Ishikawa (cell line): ENCODE measurements at regions not wholly inside any gene's neighbourhood (a gene's known extent, or its start where the extent isn't known, plus 50 kb on each side); places are given as distances from the start of the nearest gene placed in this dataset.

Experiments
- CEBPB ChIP-seq: IDR thresholded peaks from 2 replicates; pipeline ENCODE4 v1.6.1; 2012
- CREB1 ChIP-seq: IDR thresholded peaks from 2 replicates; pipeline ENCODE4 v1.6.1; 2012; ENCODE audit warnings: low read depth
- EGR1 ChIP-seq: IDR thresholded peaks from 2 replicates; pipeline ENCODE4 v1.6.1; 2012
- EP300 ChIP-seq: IDR thresholded peaks from 2 replicates; pipeline ENCODE4 v1.6.1; 2012; ENCODE audit warnings: borderline replicate concordance
- FOXM1 ChIP-seq: IDR thresholded peaks from 2 replicates; pipeline ENCODE4 v1.6.1; 2012; ENCODE audit warnings: low read depth, borderline replicate concordance
- NFIC ChIP-seq: IDR thresholded peaks from 2 replicates; pipeline ENCODE4 v1.6.1; 2012
- RAD21 ChIP-seq: IDR thresholded peaks from 2 replicates; pipeline ENCODE4 v1.6.1; 2012; ENCODE audit warnings: low read depth
- TAF1 ChIP-seq: IDR thresholded peaks from 2 replicates; pipeline ENCODE4 v1.6.1; 2012; ENCODE audit warnings: low read depth, mild to moderate bottlenecking
- TCF12 ChIP-seq: IDR thresholded peaks from 2 replicates; pipeline ENCODE4 v1.6.1; 2012; ENCODE audit warnings: low read depth
- TEAD4 ChIP-seq: IDR thresholded peaks from 2 replicates; pipeline ENCODE4 v1.6.1; 2012
- YY1 ChIP-seq: IDR thresholded peaks from 2 replicates; pipeline ENCODE4 v1.6.1; 2012; ENCODE audit warnings: low read depth
- ZBTB7A ChIP-seq: IDR thresholded peaks from 2 replicates; pipeline ENCODE4 v1.6.1; 2012; ENCODE audit warnings: low read depth
- TF ChIP-seq, protein P1 (sequence below): IDR thresholded peaks from 2 replicates; pipeline ENCODE4 v1.6.1; 2012
- TF ChIP-seq, protein P2 (sequence below): IDR thresholded peaks from 2 replicates; pipeline ENCODE4 v1.6.1; 2012
- TF ChIP-seq, protein P3 (sequence below): IDR thresholded peaks from 2 replicates; pipeline ENCODE4 v1.6.1; 2012; ENCODE audit warnings: low read depth, mild to moderate bottlenecking

DNA sequence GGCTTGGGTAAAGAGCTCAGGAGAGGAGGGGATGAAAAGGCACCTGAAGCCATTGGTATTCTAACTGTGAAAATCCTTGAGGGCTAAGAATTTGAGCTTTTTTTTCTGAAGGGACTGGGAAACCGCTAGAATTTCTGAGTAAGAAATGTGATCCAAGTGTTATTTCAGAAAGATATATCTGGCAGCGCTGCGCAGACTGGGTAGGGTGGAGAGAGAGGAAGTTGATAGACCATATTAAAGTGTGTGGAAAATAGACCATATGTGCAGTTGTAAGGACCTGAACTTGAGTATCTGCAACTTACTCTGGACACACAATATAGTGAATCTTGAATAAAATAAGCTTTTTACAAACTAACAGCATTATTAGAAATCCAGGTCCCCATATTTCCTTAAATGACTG is 427.4 kb downstream of the NDFIP2 start:
- TF ChIP-seq NFIC = no peak
- TF ChIP-seq, protein P1, sequence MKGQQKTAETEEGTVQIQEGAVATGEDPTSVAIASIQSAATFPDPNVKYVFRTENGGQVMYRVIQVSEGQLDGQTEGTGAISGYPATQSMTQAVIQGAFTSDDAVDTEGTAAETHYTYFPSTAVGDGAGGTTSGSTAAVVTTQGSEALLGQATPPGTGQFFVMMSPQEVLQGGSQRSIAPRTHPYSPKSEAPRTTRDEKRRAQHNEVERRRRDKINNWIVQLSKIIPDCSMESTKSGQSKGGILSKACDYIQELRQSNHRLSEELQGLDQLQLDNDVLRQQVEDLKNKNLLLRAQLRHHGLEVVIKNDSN = no peak

DNA sequence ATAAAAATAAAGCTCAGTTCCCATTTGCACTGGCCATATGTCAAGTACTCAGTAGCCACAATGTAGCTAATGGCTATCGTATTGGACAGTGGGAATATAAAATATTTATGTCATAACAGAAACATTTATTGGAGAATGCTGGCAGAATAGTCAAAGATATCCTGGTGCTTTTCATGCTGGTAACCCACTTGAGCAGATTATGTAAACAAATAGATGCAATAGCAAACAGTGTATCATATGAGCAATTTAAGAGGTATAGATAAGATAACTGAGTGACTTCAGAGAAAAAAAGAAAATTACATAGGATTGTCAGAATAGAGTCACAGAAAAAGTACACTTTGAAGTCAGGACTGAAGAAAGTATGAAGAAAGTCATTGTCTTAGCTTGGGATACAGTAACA is 426.6 kb downstream of the NDFIP2 start:
- TF ChIP-seq TAF1 (no peak), EP300 (no peak), YY1 (no peak), ZBTB7A (no peak), NFIC (no peak), CEBPB (no peak), FOXM1 (no peak), TCF12 (no peak), TEAD4 (no peak), EGR1 (no peak), CREB1 (no peak), RAD21 (no peak)
- TF ChIP-seq, protein P2, sequence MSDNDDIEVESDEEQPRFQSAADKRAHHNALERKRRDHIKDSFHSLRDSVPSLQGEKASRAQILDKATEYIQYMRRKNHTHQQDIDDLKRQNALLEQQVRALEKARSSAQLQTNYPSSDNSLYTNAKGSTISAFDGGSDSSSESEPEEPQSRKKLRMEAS = no peak
- TF ChIP-seq, protein P1 = no peak
- TF ChIP-seq, protein P3, sequence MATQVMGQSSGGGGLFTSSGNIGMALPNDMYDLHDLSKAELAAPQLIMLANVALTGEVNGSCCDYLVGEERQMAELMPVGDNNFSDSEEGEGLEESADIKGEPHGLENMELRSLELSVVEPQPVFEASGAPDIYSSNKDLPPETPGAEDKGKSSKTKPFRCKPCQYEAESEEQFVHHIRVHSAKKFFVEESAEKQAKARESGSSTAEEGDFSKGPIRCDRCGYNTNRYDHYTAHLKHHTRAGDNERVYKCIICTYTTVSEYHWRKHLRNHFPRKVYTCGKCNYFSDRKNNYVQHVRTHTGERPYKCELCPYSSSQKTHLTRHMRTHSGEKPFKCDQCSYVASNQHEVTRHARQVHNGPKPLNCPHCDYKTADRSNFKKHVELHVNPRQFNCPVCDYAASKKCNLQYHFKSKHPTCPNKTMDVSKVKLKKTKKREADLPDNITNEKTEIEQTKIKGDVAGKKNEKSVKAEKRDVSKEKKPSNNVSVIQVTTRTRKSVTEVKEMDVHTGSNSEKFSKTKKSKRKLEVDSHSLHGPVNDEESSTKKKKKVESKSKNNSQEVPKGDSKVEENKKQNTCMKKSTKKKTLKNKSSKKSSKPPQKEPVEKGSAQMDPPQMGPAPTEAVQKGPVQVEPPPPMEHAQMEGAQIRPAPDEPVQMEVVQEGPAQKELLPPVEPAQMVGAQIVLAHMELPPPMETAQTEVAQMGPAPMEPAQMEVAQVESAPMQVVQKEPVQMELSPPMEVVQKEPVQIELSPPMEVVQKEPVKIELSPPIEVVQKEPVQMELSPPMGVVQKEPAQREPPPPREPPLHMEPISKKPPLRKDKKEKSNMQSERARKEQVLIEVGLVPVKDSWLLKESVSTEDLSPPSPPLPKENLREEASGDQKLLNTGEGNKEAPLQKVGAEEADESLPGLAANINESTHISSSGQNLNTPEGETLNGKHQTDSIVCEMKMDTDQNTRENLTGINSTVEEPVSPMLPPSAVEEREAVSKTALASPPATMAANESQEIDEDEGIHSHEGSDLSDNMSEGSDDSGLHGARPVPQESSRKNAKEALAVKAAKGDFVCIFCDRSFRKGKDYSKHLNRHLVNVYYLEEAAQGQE = no peak

DNA sequence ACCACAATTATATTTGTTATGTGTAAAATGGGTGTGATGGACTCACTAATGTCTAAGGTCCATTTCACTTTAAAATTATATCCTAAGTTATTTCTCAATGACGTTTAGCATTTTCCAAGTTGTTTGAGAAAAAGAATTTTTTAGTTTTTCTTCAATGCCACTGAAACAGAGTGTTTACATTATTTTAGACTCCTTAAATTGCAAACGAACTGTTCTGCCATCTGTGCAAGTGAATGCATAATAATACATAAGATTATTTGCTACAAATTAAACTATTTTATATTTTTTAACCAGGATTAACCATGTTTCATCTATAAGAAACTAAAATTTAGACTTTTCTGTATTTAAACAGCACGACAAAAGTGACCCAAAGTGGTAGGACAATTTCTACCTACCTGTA is 425.4 kb downstream of the NDFIP2 start:
- TF ChIP-seq CREB1 (no peak), TAF1 (no peak)

DNA sequence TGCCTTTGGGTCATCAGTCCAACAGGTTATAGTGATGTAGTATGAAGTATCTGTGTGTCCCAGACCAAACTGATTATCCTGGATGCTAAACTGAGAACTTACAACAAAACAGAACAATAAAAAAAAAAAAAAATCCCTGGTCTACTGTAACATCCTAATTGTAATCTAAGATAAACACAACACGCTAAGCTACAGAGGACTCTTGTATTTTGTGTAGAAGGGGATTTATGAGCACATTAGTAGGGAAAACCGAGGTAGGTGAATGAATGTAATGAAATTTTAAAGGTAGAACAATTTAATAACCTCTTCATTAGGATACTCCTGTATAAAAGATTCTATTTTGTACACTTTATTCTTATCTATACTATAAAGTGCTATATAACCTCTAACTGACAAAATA is 424.1 kb downstream of the NDFIP2 start:
- TF ChIP-seq TCF12 (no peak), FOXM1 (no peak), RAD21 (no peak), ZBTB7A (no peak), TEAD4 (no peak), EP300 (no peak), NFIC (no peak)
- TF ChIP-seq, protein P2 = no peak

DNA sequence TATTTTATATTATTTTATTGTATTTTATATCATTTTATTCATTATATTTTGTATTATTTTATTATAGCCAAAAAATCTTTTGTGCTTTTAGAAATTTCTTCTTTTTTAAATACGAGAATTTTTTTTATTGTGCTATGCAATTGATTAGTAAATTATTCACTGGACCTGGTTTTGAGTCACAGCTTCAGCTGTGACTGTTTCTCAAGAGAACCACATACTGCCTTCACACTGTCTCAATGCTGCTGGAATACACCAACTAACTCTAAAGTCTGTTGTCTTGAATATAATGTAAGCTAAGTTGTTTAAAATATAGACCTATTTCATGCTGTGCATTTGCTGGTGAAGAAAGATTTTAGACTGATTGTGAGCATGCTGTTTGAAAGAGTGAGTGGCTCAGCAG is 423.6 kb downstream of the NDFIP2 start:
- TF ChIP-seq RAD21 = no peak
- no peak for TF ChIP-seq FOXM1
- no peak for TF ChIP-seq TCF12
- TF ChIP-seq CEBPB = no peak
- TF ChIP-seq CREB1 = no peak
- no peak for TF ChIP-seq TEAD4
- no peak for TF ChIP-seq NFIC
- TF ChIP-seq EP300 = no peak
- TF ChIP-seq TAF1 = no peak
- TF ChIP-seq, protein P3 = no peak
- TF ChIP-seq, protein P2 = no peak
- TF ChIP-seq YY1 = no peak
- TF ChIP-seq EGR1 = no peak

DNA sequence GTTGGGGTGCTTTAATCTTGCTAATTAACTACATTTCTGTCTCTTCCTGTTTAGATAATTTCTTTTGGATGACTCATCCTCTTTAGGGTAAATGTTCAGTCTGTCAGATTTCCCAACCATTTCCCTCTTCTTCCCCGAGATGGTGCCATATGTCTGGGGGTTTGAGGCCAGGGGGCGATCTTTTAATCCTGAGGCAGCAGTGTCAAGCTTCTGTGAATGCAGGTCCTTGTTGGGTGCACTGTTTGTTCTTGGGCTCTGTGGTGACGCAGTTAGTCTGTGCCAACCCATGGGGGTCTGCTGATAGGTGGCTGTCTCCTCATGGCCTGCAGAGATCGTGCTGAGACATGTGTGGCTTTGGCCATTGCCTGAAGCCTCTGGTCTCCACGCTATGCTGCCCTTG is 420.4 kb downstream of the NDFIP2 start:
- TF ChIP-seq CREB1 (no peak), NFIC (no peak), ZBTB7A (no peak), CEBPB (no peak), FOXM1 (no peak), EP300 (no peak), EGR1 (no peak), TCF12 (no peak), TAF1 (no peak)
- TF ChIP-seq, protein P3 = no peak
- TF ChIP-seq, protein P2 = no peak
